HG03196 (cell line): ENCODE measurements at regions not wholly inside any gene's neighbourhood (a gene's known extent, or its start where the extent isn't known, plus 50 kb on each side); places are given as distances from the start of the nearest gene placed in this dataset.

Experiments used
- ATAC-seq: cut with Tn5 transposase; IDR thresholded peaks from one replicate; pipeline ENCODE4 v1.9.1; 2021; ENCODE audit not compliant: unreplicated experiment

- ATAC-seq, result no peak
These were observed 216.0 kb downstream of the ZNF326 start for GRCh38 chr1:90210633-90211491.

DNA sequence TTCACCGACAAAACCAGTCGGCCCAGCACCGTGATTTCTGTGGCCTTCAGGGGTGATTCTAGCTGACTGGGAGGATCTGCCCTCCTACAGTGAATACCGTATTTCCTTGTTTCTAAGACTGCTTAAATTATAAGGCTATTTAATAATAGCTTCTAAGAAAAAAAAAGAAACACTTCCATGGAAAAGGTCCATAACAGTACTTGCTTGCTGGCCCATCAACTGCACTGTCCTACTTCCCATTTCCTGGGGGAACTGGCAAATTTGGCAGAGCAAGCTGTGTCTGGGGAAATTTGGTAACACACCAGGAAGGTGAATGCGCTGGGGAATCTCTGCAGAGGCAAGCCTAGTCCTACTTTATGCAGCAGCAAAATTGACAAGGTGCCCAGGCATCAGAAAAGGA lies 214.0 kb downstream of the ZNF326 start:
- no peak for ATAC-seq

GRCh38 chr1:90206260-90206659 lies 211.3 kb downstream of the ZNF326 start:
- ATAC-seq, result no peak

GRCh38 chr1:90204780-90205179 lies 209.9 kb downstream of the ZNF326 start:
- ATAC-seq, result no peak

DNA sequence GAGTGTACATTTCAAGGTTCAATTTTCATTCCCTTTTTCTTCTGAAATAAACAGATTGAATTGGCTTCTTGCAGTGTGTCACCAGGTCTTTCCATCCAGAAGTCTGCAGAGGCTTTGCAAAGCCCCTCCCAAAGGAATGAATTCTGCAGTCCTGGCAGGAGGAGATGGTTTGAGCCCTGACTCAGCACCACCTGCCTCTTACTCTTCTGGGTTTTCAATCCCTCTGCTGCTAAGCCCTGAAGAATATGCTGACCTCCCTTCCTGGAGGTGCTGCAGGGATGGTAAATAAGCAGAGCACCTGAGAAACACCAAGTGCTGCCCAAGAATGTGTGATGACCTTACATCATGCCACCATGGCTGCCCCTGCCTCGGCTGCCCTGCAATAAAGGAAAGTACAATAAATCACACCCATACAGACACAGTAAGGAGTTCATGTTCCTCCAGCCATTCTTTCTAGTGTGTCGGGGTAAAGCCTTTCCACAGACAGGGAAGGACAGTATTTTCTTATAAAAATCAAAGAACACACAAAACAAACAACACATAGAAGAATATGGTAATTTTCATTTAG lies 209.2 kb downstream of the ZNF326 start:
- no peak for ATAC-seq

DNA sequence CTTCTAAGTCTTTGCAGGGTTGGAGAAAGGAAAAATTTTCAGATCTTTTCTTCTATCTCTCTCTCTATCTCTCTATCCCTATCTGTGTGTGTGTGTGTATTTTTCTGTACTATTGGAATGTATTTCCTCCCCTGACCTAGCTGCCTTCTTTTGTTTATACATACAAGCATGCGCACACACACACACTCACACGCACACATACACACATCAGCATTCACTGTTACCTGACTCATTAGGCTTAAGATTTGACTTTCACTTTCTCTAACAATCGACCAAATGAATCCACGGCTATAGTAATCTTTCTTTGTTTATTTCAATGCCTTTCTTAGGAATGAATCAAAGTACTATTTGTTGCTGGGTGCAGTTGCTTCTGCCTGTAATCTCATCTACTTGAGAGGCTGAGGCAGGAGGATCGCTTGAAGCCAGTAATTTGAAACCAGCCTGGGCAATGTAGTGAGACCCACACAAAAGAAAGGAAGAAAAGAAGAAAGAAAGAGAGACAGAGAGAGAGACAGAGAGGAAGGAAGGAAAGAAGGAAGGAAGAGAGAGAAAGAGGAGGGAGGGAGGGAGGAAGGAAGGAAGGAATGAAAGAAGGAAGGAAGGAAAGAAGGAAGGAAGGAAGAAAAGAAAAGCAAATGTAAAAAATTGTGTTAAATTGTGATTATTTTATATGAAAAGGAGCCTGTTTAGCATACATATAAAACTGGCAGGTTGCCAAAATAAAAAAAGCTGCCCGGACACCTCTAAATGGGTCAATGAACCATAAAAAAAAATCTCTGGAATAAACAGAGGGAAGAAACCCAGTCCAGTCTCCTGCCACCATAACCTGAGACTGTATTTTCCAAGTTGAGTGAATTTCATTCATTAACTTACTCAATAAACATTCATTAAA lies 206.8 kb downstream of the ZNF326 start:
- ATAC-seq, result no peak

DNA sequence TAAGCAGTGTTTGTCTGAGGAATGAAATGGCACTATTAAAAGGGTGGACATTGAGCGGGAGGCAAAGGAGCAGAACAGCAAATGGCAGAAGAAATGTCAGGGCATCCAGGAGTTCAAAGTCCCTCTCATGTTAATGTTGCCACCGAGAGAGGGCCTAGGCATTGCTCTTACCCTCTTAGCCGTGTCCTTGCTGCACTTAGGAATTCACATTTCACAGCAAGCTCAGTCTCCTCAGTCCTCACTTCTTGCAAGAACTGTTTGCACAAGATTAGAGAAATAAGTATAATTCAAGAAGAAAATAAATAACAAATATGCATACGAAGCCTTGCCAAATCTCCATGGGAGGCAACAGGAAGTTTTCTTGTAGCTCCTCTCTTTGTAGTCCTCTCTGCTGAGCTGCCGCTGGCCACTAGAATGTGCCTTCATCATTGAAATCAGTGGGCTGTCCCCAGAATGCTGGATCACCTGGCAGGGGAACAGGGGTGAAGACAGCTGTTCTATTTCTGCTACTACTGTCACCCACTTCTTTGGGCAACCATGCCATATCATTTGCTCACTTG lies 205.8 kb downstream of the ZNF326 start:
- no peak for ATAC-seq

DNA sequence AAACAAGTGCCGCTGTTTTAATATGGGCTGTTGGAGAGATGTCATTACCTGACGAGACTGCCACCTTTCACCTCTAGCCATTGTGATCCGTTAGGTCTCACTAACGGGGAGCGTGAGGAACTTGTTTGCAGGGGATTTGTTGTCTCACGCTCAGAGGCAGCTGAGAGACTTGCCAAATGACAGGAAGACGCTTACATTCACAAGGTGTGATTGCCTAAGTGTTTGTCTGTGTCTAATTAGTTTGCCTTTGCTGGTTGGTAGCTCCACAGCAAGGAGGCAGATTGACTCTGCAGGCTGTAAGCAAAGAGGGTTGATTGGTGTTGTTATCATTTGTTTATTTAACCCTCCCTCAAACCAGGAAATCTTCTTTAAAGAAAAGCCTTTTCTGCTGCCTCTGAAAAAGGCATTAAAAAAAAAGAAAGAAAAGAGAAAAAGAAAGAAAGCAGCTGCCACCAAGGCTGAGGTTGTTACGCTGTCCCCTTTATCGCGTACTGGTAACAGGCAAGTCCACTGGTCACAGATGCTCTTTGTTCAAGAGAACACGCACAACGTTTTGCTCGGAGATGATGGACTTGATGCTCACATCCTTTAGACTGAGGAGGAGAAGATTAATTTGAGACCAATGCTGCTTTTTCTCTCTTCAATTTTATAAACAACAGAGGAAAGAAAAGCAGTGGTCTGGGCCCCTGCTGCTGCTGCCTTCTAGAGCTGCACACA lies 203.9 kb downstream of the ZNF326 start:
- no peak for ATAC-seq

DNA sequence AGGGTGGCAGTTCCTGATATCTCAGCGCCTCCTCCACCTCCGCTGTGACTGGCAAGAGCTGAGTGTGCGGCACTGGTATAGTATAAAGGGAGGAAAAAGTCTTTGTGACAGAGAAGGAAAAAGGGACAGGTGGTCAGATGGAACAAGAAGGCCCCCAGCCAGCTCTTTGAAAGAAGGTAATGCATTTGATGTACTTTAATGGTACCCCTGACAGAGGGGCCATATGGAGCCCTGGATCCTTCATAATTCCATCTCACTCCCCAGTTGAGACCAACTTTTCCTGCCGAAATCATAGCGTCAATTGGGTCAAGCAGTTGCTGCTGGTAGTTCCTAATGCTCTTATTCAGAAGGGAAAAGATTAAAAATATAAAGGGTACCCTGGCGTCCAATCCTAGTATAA lies 198.2 kb downstream of the ZNF326 start:
- ATAC-seq, result no peak

GRCh38 chr1:90192408-90192807 lies 197.5 kb downstream of the ZNF326 start:
- ATAC-seq, result no peak

DNA sequence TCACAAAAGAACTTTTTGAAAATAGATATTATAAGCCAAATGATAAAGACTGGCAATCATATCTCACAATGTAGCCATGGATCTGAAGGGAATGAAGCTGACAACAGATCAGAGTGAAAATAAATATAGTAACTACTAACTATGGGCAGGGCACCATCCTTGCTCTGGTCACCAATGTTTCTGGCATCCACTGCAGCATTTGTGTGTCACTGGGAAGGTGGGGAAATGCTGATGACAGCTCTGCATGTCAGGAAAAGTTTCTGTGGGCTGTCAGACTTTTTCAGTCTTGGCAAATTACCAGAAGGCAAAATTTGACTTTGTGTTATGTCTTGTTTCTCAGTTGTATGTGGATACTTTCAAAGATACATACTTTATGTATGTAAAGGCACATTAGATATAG lies 195.6 kb downstream of the ZNF326 start:
- ATAC-seq, result no peak

DNA sequence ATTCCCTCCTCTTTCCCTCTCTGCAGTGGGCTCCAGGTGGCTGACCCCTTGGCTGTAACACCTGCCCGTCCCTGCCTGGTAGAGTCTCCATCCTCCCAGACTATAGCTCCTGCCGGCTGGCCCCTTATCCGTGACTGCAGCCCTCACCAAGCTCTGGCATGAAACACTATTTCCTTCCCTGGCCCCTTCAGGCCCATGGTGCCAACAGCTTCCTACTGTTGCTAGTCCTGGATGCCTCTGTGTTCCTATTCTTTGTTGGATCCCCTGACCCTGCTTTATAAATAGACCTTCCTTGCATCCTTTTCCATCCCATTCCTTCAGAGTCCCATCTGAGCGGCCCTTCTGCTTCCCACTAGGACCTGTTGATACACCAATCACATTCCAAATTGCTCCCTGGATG lies 195.0 kb downstream of the ZNF326 start:
- no peak for ATAC-seq

- ATAC-seq, result no peak
These were observed 192.3 kb downstream of the ZNF326 start for GRCh38 chr1:90187323-90187585.

DNA sequence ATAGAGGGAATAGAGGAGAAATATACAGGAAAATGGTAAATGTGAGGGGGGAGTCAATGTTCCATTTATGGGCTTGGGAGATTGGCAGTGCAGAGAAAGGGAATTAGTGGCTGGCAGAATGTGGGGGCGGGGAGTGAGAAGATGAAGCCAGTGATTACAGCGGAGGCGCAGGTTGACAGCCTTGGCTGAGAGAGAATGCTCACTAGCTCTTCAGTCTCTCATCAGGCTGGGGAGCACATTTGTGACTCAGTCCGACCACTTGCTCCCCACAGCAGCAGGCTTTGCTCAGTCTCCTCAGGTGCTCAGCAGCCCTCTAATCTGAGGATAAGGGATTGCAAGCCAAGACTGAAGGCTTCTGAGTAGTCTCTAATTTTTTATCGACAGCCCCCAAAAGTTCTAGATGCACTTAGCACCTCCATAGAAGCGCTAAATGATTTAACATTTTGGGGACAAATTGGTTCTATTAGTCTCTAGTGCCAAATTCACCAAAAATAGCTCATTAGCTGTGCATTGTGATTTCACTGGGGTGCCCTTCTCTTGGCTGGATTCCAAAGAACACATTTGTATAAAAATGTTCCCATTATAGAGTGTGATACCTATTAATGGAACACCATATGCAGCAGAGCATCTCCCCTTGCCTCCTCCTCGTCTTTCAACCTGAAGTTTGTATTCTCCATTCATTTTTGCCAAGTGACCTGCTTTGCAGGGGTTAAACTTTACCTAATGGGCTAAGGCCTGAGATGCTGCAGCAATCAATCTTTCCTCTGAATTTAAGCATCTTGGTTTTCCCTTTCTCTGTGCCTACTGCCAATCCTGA lies 191.8 kb downstream of the ZNF326 start:
- ATAC-seq, result no peak

GRCh38 chr1:90176530-90176929 lies 181.6 kb downstream of the ZNF326 start:
- ATAC-seq, result no peak

GRCh38 chr1:90175490-90176167 lies 180.7 kb downstream of the ZNF326 start:
- no peak for ATAC-seq

GRCh38 chr1:90174246-90174645 lies 179.3 kb downstream of the ZNF326 start:
- no peak for ATAC-seq

DNA sequence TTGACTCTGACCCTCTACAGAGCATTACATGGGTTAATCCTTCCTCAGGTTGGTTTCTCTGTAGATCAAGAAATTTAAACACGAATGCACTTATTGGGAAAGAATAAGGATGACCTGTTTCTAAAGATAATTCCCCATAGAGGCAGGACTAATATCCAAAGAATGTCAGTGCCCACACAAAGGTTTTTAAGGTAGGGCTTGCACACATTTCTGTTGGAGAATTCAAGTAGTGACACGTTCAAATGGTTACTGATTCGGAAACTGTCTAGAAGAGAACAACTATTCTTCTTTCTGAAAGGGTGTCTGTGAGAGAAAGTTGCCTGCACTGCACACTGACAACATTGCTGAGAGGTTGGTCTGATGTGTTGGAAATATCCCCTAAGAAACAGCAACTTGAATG lies 167.3 kb downstream of the ZNF326 start:
- no peak for ATAC-seq

DNA sequence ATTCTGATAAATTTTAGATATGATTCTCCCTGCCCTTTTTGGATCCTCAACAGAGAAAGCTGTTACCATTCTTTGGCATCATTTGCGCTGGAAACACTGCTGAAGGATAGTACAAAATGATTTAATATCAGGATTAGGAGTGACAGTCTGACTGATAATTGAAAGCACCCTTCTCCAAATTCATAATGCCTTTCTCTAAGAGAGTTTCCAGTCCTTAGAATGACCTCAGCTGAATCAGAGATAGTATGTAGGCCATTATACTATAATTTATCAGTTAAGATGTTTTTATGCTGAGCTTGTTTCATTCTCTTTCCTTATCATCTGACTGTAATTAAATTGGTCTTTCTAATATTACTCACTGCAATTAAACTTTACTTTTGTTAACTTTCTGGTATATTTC lies 166.7 kb downstream of the ZNF326 start:
- no peak for ATAC-seq
